Neural progenitor cell (in vitro differentiated cells): ENCODE measurements at regions not wholly inside any gene's neighbourhood (a gene's known extent, or its start where the extent isn't known, plus 50 kb on each side); places are given as distances from the start of the nearest gene placed in this dataset.

ENCODE experiments used
- DNase-seq: peaks from one replicate; pipeline ENCODE4 v3.0.0-alpha.2; 2016; ENCODE audit warnings: low spot score
- H2AFZ ChIP-seq: fragments of 200-600 bp; sonication (generic); replicated peaks from 2 replicates; pipeline ENCODE4 v1.6.1; 2016; ENCODE audit warnings: antibody characterized with exemption
- H3F3A ChIP-seq: fragments of 200-600 bp; sonication (generic); 2 replicates; pipeline ENCODE4 v1.6.1; 2016; ENCODE audit warnings: antibody characterized with exemption, low read depth
- H3K27ac ChIP-seq: fragments of 200-600 bp; sonication (generic); 2 replicates; pipeline ENCODE4 v1.5.1; 2016; ENCODE audit warnings: mild to moderate bottlenecking
- H3K27me3 ChIP-seq: fragments of 200-600 bp; sonication (generic); 2 replicates; pipeline ENCODE4 v1.6.1; 2016; ENCODE audit warnings: mild to moderate bottlenecking, moderate library complexity
- H3K36me3 ChIP-seq: fragments of 200-600 bp; sonication (generic); 2 replicates; pipeline ENCODE4 v1.5.1; 2016
- H3K4me1 ChIP-seq: fragments of 200-600 bp; sonication (generic); 2 replicates; pipeline ENCODE4 v1.6.1; 2016; ENCODE audit warnings: mixed run types
- H3K4me2 ChIP-seq: fragments of 200-600 bp; sonication (generic); 2 replicates; pipeline ENCODE4 v1.6.1; 2016
- H3K4me3 ChIP-seq: fragments of 200-600 bp; sonication (generic); 2 replicates; pipeline ENCODE4 v1.5.1; 2016
- H3K79me2 ChIP-seq: fragments of 200-600 bp; sonication (generic); 2 replicates; pipeline ENCODE4 v1.6.1; 2016; ENCODE audit warnings: low read depth
- H3K9ac ChIP-seq: fragments of 200-600 bp; sonication (generic); 2 replicates; pipeline ENCODE4 v1.6.1; 2016
- H3K9me3 ChIP-seq: fragments of 200-600 bp; sonication (generic); 2 replicates; pipeline ENCODE4 v1.5.1; 2016; ENCODE audit warnings: low read depth
- H4K20me1 ChIP-seq: fragments of 200-600 bp; sonication (generic); 2 replicates; pipeline ENCODE4 v1.6.1; 2016; ENCODE audit warnings: low read depth
- H3K27ac Mint-ChIP-seq: 3 replicates; pipeline ENCODE4 v1.8.0; 2021; ENCODE audit warnings: mixed read lengths
- H3K27me3 Mint-ChIP-seq: 2 replicates; pipeline ENCODE4 v1.8.0; 2022; ENCODE audit warnings: low read depth, mild to moderate bottlenecking, inconsistent platforms, moderate library complexity, mixed read lengths; ENCODE audit not compliant: insufficient read depth
- H3K36me3 Mint-ChIP-seq: 3 replicates; pipeline ENCODE4 v1.8.0; 2021; ENCODE audit warnings: mixed read lengths
- H3K4me1 Mint-ChIP-seq: 3 replicates; pipeline ENCODE4 v1.8.0; 2021; ENCODE audit warnings: mixed read lengths
- H3K4me3 Mint-ChIP-seq: 3 replicates; pipeline ENCODE4 v1.8.0; 2021; ENCODE audit warnings: mild to moderate bottlenecking, moderate library complexity, mixed read lengths
- H3K9me3 Mint-ChIP-seq: 3 replicates; pipeline ENCODE4 v1.8.0; 2020; ENCODE audit warnings: mixed read lengths
- CTCF ChIP-seq: fragments of 200-600 bp; sonication (generic); IDR thresholded peaks from 2 replicates; pipeline ENCODE4 v1.5.1; 2017; ENCODE audit warnings: antibody characterized with exemption, mild to moderate bottlenecking
- EZH2 ChIP-seq: fragments of 200-600 bp; sonication (generic); IDR thresholded peaks from 2 replicates; pipeline ENCODE4 v1.6.1; 2017; ENCODE audit warnings: antibody characterized with exemption, mild to moderate bottlenecking, moderate library complexity
- EZH2phosphoT487 ChIP-seq: fragments of 200-600 bp; sonication (generic); IDR thresholded peaks from 2 replicates; pipeline ENCODE4 v1.6.1; 2017; ENCODE audit warnings: antibody characterized with exemption

- no peak overlapping the region for H3K27ac Mint-ChIP-seq
- no peaks in the 10 kb centered on the region for H3K4me1 Mint-ChIP-seq
- no peaks in the 10 kb centered on the region for H3K36me3 Mint-ChIP-seq
- H3K9me3 Mint-ChIP-seq = no peaks in the 10 kb centered on the region
- no peak for TF ChIP-seq CTCF
- no peak for TF ChIP-seq EZH2
- TF ChIP-seq EZH2phosphoT487 = no peak
- Histone ChIP-seq H3K36me3 (no peaks in the 10 kb centered on the region), H3K9me3 (no peaks in the 10 kb centered on the region), H3F3A (no peaks in the 10 kb centered on the region), H2AFZ (no peak overlapping the region), H3K27ac (no peak overlapping the region), H3K4me2 (no peak overlapping the region), H3K4me1 (no peaks in the 10 kb centered on the region), H3K79me2 (no peaks in the 10 kb centered on the region), H3K27me3 (no peaks in the 10 kb centered on the region), H3K4me3 (no peak overlapping the region), H4K20me1 (no peaks in the 10 kb centered on the region), H3K9ac (no peak overlapping the region)
- DNase-seq = no peak
- no peak overlapping the region for H3K4me3 Mint-ChIP-seq
- peaks cover 2% of the 10 kb centered on the region for H3K27me3 Mint-ChIP-seq
Measured at GRCh38 chr3:152122851-152123250, 145.9 kb upstream of the MBNL1 start.

GRCh38 chr3:152123457-152123856 is 145.3 kb upstream of the MBNL1 start:
- H3K36me3 Mint-ChIP-seq = no peaks in the 10 kb centered on the region

DNA sequence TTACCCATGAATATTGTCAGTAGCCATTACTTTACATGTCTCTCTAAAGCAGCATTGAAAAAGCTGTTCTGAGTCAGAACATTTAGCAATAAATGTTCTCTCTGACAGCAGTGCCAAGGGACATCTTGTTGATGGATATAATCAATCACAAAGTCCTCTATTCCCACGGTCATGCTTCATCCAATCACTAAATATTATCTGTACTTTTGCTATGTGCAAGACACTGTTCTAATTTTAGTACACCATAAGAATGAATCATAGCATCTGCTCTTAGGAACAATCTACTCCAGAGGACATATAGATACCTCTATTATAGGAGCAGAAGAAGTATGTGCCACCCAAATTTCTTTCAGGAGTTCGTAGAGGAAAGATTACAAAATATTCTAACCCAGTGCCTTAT is 142.5 kb upstream of the MBNL1 start:
- Histone ChIP-seq H3K4me3 (no peak overlapping the region), H3K9me3 (no peaks in the 10 kb centered on the region), H3K27ac (no peak overlapping the region), H3F3A (no peaks in the 10 kb centered on the region), H3K79me2 (no peaks in the 10 kb centered on the region), H2AFZ (no peak overlapping the region), H3K27me3 (no peaks in the 10 kb centered on the region), H3K4me1 (no peaks in the 10 kb centered on the region), H3K9ac (no peak overlapping the region), H4K20me1 (no peaks in the 10 kb centered on the region), H3K4me2 (no peak overlapping the region), H3K36me3 (no peaks in the 10 kb centered on the region)
- DNase-seq = no peak
- H3K36me3 Mint-ChIP-seq = no peaks in the 10 kb centered on the region
- TF ChIP-seq CTCF (no peak), EZH2phosphoT487 (no peak), EZH2 (no peak)
- no peaks in the 10 kb centered on the region for H3K9me3 Mint-ChIP-seq
- H3K27me3 Mint-ChIP-seq = no peaks in the 10 kb centered on the region
- H3K4me3 Mint-ChIP-seq = no peak overlapping the region
- no peaks in the 10 kb centered on the region for H3K4me1 Mint-ChIP-seq
- no peak overlapping the region for H3K27ac Mint-ChIP-seq

More at GRCh38 chr3:152123457-152123856, 145.3 kb upstream of the MBNL1 start:
- no peak overlapping the region for H3K4me3 Mint-ChIP-seq
- H2AFZ ChIP-seq = no peak overlapping the region
- no peaks in the 10 kb centered on the region for H3K36me3 ChIP-seq
- no peak overlapping the region for H3K27ac Mint-ChIP-seq
- H3K4me3 ChIP-seq = no peak overlapping the region
- H3K4me1 ChIP-seq = no peaks in the 10 kb centered on the region
- no peaks in the 10 kb centered on the region for H4K20me1 ChIP-seq
- no peak for DNase-seq
- H3K9ac ChIP-seq = no peak overlapping the region
- H3F3A ChIP-seq = no peaks in the 10 kb centered on the region
- H3K79me2 ChIP-seq = no peaks in the 10 kb centered on the region
- H3K27me3 ChIP-seq = no peaks in the 10 kb centered on the region
- H3K4me2 ChIP-seq = no peak overlapping the region
- no peaks in the 10 kb centered on the region for H3K9me3 Mint-ChIP-seq
- no peaks in the 10 kb centered on the region for H3K27me3 Mint-ChIP-seq
- H3K4me1 Mint-ChIP-seq = no peaks in the 10 kb centered on the region
- H3K27ac ChIP-seq = no peak overlapping the region
- no peaks in the 10 kb centered on the region for H3K9me3 ChIP-seq
- no peak for TF ChIP-seq EZH2phosphoT487
- no peak for TF ChIP-seq CTCF
- TF ChIP-seq EZH2 = no peak
